Dendritic cell treated with granulocyte-macrophage colony-stimulating factor and Interleukin-4, amounts not matched to agents 40 ng/mL and 50 ng/mL, for 4 days (primary cell): ENCODE measurements at regions not wholly inside any gene's neighbourhood (a gene's known extent, or its start where the extent isn't known, plus 50 kb on each side); places are given as distances from the start of the nearest gene placed in this dataset.
"Not testable (repeated sequence)": the region's sequence is repeated elsewhere in the genome, so short reads cannot be mapped to it uniquely, and the experiment has no call there.

Experiments used
- H3K27ac Mint-ChIP-seq: one replicate; pipeline ENCODE4 v1.8.0; 2022; ENCODE audit warnings: mild to moderate bottlenecking, mixed read lengths
- H3K27me3 Mint-ChIP-seq: one replicate; pipeline ENCODE4 v1.8.0; 2022; ENCODE audit warnings: mild to moderate bottlenecking, mixed read lengths
- H3K36me3 Mint-ChIP-seq: one replicate; pipeline ENCODE4 v1.8.0; 2022; ENCODE audit warnings: low read depth, mixed read lengths
- H3K4me1 Mint-ChIP-seq: one replicate; pipeline ENCODE4 v1.8.0; 2022; ENCODE audit warnings: low read depth, mixed read lengths
- H3K4me3 Mint-ChIP-seq: one replicate; pipeline ENCODE4 v1.8.0; 2022; ENCODE audit warnings: mild to moderate bottlenecking, moderate library complexity, mixed read lengths
- H3K9me3 Mint-ChIP-seq: one replicate; pipeline ENCODE4 v1.8.0; 2022; ENCODE audit warnings: mixed read lengths
- intact Hi-C: fragments of 100-400 bp; cut with micrococcal nuclease; formaldehyde crosslinking; loops from one replicate; pipeline ENCODE4 v1.15.0; 2022

DNA sequence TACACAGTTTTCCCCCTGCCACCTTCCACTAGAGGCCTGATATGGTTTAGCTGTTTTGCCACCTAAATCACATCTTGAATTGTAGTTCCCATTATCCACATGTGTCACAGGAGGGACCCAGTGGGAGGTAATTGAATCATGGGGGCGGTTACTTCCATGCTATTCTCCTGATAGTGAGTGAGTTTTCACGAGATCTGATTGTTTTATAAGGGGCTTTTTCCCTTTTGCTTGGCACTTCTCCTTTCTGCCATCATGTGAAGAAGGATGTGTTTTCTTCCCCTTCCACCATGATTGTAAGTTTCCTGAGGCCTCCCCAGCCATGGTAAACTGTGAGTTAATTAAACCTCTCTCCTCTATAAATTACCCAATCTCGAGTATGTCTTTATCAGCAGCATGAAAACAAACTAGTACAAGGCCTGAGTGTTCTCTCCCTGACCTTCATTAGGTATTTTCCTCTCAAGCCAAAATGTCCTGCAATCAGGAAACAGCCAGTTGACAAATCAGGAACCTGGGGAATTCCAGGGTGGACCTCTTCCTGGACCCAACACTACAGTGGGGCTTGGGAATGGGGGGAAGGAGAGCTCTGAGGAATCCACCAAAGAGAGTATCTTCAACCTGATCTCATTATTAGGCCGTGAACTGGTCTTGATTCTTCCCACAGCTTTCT, 129.9 kb downstream of the TXNL1 start:
- intact Hi-C loops: no loop called here
- peaks cover 23% of the 10 kb centered on the region for H3K9me3 Mint-ChIP-seq
- H3K4me3 Mint-ChIP-seq: no peak overlapping the region
- peaks cover 5% of the 10 kb centered on the region for H3K36me3 Mint-ChIP-seq
- H3K27me3 Mint-ChIP-seq: no peaks in the 10 kb centered on the region
- peaks cover 13% of the 10 kb centered on the region for H3K4me1 Mint-ChIP-seq
- no peak overlapping the region for H3K27ac Mint-ChIP-seq

DNA sequence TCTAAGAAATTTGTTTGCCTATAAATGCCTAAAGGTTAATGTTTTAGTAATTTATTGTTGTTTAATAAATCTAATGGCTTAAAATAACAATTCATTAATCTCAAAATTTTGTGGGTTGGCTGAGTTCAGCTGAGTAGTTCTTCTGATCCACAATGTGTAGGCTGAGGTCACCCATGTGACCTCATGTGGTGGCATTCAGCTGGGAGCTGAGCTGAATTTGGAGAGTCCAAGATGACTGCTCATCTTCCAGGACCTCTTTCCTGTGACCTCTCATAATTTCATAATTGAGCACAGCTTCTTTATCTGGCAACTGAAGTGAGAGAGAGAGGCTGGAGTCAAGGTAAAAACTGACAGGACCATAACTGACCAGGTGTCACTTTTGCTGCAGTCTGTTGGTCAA, 132.4 kb downstream of the TXNL1 start:
- intact Hi-C loops: no loop called here
- Mint-ChIP-seq H3K27me3 (no peaks in the 10 kb centered on the region), H3K4me1 (peaks cover 13% of the 10 kb centered on the region), H3K27ac (no peak overlapping the region), H3K4me3 (no peak overlapping the region), H3K9me3 (peaks cover 23% of the 10 kb centered on the region), H3K36me3 (peaks cover 5% of the 10 kb centered on the region)

DNA sequence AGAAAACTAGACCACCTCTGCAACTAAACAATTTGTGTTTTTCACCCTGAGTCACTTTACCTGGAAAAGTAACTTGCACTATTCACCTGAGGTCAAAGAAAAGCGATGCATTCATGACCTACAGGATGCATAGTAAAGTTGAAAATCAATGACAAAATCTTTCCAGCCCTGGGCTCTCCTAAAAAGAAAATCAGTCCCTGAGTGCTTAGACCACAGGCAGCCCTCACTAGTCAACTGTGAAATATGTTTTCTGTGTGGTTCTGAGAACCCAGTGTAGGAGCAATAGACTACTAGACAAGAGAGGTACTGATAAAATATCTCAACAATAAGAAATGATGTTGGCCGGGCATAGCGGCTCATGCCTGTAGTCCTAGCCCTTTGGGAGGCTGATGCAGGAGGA, 133.1 kb downstream of the TXNL1 start:
- intact Hi-C loops: no loop called here
- no peak overlapping the region for H3K27ac Mint-ChIP-seq
- H3K4me1 Mint-ChIP-seq: peaks cover 13% of the 10 kb centered on the region
- H3K36me3 Mint-ChIP-seq: peaks cover 5% of the 10 kb centered on the region
- H3K27me3 Mint-ChIP-seq: no peaks in the 10 kb centered on the region
- H3K4me3 Mint-ChIP-seq: no peak overlapping the region
- H3K9me3 Mint-ChIP-seq: peaks cover 23% of the 10 kb centered on the region

DNA sequence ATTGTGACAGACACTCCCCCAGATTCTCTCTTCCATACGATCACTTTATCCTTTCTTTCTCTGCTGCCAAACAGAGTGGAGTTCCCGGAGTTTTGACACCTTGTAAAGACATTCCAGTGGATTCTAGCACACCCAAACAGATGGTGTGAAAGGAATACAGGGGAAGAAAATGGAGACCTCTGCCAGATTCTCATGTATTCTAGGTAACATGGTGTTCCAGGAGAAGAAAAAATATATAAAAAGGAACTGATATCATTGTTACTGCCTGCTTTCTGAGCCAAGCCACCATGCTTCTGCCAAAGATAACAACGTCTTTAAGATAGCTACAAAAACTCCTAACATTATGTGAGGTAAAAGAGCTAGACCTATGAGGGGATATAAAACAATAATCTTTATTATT, 136.5 kb downstream of the TXNL1 start:
- Mint-ChIP-seq H3K36me3 (no peaks in the 10 kb centered on the region), H3K9me3 (peaks cover 9% of the 10 kb centered on the region), H3K4me1 (peaks cover 8% of the 10 kb centered on the region), H3K27me3 (no peaks in the 10 kb centered on the region), H3K4me3 (no peak overlapping the region), H3K27ac (no peak overlapping the region)
- intact Hi-C loops: loop anchor here (5.0 kb wide), 1 partner anchor 45 kb away; no protein-coding TSS in a partner anchor

DNA sequence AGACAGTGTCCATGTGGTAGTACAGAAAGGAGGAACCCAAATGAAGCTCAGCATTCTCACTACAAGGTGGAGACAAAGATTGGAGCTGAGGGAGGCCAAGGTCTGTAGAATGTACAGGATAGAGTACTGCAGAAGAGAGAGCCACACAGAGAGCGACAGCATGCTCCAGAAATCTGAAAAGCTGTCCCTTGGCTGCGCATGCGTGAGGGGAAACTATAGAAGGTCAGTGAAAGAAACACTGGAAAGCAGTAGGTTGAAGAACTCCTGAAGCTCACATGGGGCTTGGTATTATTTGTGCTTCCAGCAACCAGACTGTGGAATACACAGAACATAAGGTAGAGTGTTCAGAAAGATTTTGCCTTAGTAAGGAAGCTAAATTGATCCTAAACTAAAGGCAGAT, 142.5 kb downstream of the TXNL1 start:
- no peaks in the 10 kb centered on the region for H3K27me3 Mint-ChIP-seq
- H3K9me3 Mint-ChIP-seq: no peaks in the 10 kb centered on the region
- intact Hi-C loops: no loop called here
- H3K4me3 Mint-ChIP-seq: no peak overlapping the region
- H3K27ac Mint-ChIP-seq: no peak overlapping the region
- no peaks in the 10 kb centered on the region for H3K36me3 Mint-ChIP-seq
- no peaks in the 10 kb centered on the region for H3K4me1 Mint-ChIP-seq

DNA sequence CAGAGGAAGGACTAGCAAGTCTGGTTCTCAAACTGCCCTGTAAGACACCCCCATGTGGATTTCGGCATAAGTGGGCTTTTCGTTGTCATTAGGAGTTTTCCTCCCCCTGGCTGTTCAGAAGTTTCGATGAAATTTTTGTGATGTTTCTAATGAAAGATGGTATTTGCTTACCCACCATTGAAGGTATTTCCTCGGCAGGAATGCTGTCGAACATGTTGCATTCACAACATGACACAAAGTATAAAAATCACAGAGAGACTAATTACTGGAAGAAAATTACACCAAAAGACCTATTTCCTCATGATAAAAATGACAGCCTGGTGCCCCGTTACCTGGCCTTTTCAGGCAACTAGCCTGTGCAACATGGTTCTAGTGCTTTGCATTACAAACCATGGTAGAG, 144.9 kb downstream of the TXNL1 start:
- H3K4me1 Mint-ChIP-seq: peaks cover 8% of the 10 kb centered on the region
- H3K36me3 Mint-ChIP-seq: no peaks in the 10 kb centered on the region
- H3K27me3 Mint-ChIP-seq: no peaks in the 10 kb centered on the region
- H3K4me3 Mint-ChIP-seq: no peak overlapping the region
- intact Hi-C loops: no loop called here
- no peak overlapping the region for H3K27ac Mint-ChIP-seq
- H3K9me3 Mint-ChIP-seq: no peaks in the 10 kb centered on the region

DNA sequence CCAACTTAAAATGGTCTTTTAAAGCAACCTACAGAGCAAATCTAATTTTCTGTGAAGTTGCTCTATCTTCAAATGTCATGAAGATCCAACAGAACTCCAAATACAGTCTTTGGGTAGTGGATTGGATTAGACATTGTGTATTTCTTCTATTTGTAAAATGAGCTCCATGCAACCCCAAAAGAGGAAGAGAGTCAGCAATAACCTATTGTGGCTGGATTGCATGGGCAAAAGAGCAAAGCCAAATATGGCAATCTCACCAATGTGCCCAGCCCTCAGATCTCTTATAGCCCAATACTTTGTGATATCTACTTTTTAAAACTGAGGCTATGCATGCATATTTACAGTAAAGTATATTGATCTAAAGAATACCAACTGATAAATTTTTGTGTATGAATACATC, 146.3 kb downstream of the TXNL1 start:
- no peak overlapping the region for H3K4me3 Mint-ChIP-seq
- no peaks in the 10 kb centered on the region for H3K27me3 Mint-ChIP-seq
- intact Hi-C loops: no loop called here
- H3K4me1 Mint-ChIP-seq: peaks cover 21% of the 10 kb centered on the region
- H3K27ac Mint-ChIP-seq: no peak overlapping the region
- no peaks in the 10 kb centered on the region for H3K9me3 Mint-ChIP-seq
- H3K36me3 Mint-ChIP-seq: no peaks in the 10 kb centered on the region

DNA sequence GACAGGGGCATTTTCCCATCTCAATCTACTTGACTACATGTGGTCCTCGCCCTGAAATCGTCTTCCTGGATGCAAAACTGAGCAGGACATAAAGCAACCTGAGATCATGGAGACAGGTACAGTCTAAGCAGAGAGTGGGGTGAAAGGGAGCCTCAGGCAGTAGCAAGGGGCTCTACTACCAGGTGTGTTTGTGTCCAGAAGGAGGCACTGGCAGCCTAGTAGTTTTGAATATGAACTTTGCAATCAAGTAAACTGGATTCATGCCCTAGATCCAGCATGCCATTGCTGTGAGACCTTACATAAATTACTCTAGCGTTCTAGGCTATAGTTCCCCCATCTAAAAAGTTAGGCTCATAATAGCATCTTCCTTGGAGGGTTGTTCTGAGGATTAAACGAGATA, 147.4 kb downstream of the TXNL1 start:
- no peaks in the 10 kb centered on the region for H3K36me3 Mint-ChIP-seq
- no peaks in the 10 kb centered on the region for H3K27me3 Mint-ChIP-seq
- H3K4me1 Mint-ChIP-seq: peaks cover 25% of the 10 kb centered on the region
- H3K4me3 Mint-ChIP-seq: no peak overlapping the region
- H3K27ac Mint-ChIP-seq: no peak overlapping the region
- no peaks in the 10 kb centered on the region for H3K9me3 Mint-ChIP-seq
- intact Hi-C loops: no loop called here

DNA sequence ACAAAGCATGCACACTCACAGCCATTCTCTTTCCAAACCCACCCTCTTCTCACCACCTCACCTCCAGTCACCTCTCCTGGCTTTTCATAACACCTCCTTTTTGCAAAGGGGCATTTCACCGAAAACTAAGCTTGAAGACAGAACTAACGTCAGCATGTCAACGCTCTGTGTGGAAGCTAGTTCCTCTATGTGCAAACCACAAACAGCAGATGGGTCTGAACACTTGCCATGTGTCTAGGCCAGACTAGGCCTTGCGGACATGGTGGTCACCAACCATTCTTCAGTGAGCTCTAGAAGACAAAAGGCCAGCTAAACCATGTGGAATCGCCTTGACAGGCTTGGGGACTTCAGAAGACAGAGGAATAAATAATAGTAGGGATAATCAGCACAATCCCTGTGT, 148.5 kb downstream of the TXNL1 start:
- no peaks in the 10 kb centered on the region for H3K9me3 Mint-ChIP-seq
- no peaks in the 10 kb centered on the region for H3K27me3 Mint-ChIP-seq
- no peak overlapping the region for H3K27ac Mint-ChIP-seq
- no peak overlapping the region for H3K4me3 Mint-ChIP-seq
- H3K36me3 Mint-ChIP-seq: no peaks in the 10 kb centered on the region
- H3K4me1 Mint-ChIP-seq: peaks cover 25% of the 10 kb centered on the region
- intact Hi-C loops: no loop called here

DNA sequence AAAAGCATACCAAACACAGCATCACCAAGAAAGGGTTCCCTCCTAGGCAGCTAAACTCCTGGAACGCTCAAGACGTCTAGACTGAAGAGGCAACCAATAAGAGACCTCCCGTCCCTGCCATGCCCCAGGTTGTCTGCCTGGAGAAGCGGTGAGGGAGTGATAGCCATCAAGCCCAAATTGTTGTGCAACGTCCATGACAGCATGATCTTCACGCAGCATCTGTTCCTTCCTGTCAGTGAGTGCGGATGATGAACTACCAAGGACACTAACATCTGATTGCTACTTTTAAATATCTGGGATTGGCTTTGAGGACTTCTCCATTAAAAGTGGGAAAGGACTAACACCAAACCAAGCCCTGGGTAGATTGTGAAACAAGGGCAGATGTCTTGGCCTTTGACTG, 149.7 kb downstream of the TXNL1 start:
- no peaks in the 10 kb centered on the region for H3K27me3 Mint-ChIP-seq
- intact Hi-C loops: no loop called here
- H3K4me1 Mint-ChIP-seq: peaks cover 25% of the 10 kb centered on the region
- no peaks in the 10 kb centered on the region for H3K9me3 Mint-ChIP-seq
- no peak overlapping the region for H3K27ac Mint-ChIP-seq
- no peak overlapping the region for H3K4me3 Mint-ChIP-seq
- H3K36me3 Mint-ChIP-seq: no peaks in the 10 kb centered on the region

DNA sequence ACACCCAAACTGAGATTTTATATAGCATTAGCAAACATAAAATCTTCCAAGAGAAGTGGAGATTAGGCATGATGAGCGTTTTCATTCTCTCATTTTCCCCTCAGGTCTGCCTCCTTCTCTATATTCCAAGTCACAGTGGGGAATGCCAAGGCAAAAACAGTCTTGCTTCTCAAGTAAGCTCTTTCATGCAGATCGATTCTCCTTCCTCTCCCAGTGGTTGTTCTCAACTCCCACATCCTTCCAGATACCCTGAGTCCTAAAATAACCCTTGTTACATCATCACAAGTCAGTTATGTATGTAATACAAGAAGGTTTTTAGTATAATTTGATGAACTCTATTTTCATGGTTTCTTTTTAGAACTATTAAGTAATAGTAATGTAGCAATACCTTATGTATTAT, 150.6 kb downstream of the TXNL1 start:
- peaks cover 25% of the 10 kb centered on the region for H3K4me1 Mint-ChIP-seq
- H3K36me3 Mint-ChIP-seq: no peaks in the 10 kb centered on the region
- H3K27ac Mint-ChIP-seq: no peak overlapping the region
- no peak overlapping the region for H3K4me3 Mint-ChIP-seq
- intact Hi-C loops: no loop called here
- H3K9me3 Mint-ChIP-seq: no peaks in the 10 kb centered on the region
- no peaks in the 10 kb centered on the region for H3K27me3 Mint-ChIP-seq

DNA sequence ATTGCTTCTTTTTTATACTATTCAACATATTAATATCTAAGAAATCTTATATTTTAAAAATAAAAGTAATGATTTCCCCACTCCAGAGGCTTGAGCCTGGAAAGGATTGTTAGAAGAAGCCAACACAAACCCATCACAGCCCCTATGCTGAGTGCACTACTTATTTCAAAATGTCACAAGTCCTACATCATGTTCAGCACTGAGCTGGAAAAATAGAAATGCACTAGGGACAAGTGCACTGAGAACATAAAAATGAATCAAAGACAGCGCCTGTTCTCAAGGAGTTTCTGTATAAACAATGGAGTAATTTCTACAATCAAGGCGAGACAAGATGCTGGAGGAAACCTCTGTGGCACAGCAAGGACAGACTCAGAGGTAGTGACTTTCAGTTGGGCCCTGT, 155.0 kb downstream of the TXNL1 start:
- Mint-ChIP-seq H3K27me3 (no peaks in the 10 kb centered on the region), H3K36me3 (no peaks in the 10 kb centered on the region), H3K27ac (no peak overlapping the region), H3K4me3 (no peak overlapping the region), H3K4me1 (peaks cover 16% of the 10 kb centered on the region), H3K9me3 (no peaks in the 10 kb centered on the region)
- intact Hi-C loops: no loop called here

DNA sequence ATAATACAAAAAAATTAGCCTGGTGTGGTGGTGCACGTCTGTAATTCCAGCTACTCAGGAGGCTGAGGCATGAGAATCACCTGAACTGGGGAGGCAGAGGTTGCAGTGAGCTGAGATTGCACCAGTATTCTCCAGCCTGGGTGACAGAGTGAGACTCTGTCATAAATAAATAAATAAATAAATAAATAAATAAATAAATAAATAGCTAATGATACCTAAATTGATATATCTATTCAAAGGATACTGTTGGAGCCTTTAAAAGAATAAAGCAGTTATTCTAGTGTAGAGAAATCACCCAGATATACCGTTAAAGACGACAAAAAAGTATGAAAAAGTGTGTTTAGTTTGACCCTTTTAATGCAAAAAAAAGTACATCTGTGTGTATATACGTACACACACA, 155.6 kb downstream of the TXNL1 start:
- intact Hi-C loops, H3K4me3 Mint-ChIP-seq, H3K27me3 Mint-ChIP-seq, H3K9me3 Mint-ChIP-seq, H3K36me3 Mint-ChIP-seq, H3K27ac Mint-ChIP-seq: not testable (repeated sequence)
- H3K4me1 Mint-ChIP-seq: peaks cover 10% of the 10 kb centered on the region

DNA sequence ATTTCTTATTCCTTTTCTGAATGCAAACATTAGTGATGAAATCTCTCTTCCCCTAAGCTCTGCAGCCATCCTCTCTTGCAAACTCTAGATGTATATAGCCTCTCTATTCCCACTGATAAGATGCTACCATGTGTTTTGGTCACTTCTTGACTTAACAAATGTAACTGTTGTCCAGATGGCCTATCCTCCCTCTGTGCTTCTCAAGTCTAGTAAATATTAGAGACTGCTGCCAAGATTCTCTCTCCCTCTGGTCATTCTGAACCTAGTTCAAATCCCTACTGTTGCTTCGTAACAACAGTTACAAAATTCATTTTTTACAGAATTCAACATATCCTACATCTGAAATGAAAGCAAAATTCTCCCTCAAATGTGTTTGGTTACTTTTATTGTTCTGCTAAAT, 156.6 kb downstream of the TXNL1 start:
- Mint-ChIP-seq H3K4me1 (no peaks in the 10 kb centered on the region), H3K27ac (no peak overlapping the region), H3K27me3 (no peaks in the 10 kb centered on the region), H3K9me3 (no peaks in the 10 kb centered on the region), H3K36me3 (no peaks in the 10 kb centered on the region), H3K4me3 (no peak overlapping the region)
- intact Hi-C loops: no loop called here

DNA sequence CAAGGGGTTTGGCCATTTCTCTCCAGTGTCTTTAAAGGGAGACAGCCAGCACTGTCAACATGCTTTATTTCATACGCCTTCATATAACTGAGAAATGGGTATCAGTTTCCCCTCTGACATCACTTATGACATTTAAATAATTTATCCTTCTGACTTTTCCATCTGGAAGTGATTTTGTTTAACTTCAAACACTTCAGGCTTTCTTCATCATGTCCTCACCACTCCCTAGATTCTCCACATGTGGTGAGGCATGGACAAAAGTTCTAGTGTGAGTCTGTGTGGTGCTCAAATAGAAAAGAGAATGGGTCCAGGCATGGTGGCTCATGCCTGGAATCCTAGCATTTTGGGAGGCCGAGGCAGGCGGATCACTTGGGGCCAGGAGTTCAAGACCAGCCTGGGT, 158.6 kb downstream of the TXNL1 start:
- H3K9me3 Mint-ChIP-seq: no peaks in the 10 kb centered on the region
- no peaks in the 10 kb centered on the region for H3K4me1 Mint-ChIP-seq
- intact Hi-C loops: no loop called here
- no peaks in the 10 kb centered on the region for H3K27me3 Mint-ChIP-seq
- no peak overlapping the region for H3K27ac Mint-ChIP-seq
- no peaks in the 10 kb centered on the region for H3K36me3 Mint-ChIP-seq
- no peak overlapping the region for H3K4me3 Mint-ChIP-seq
